DND-41 (cell line): ENCODE measurements at regions not wholly inside any gene's neighbourhood (a gene's known extent, or its start where the extent isn't known, plus 50 kb on each side); places are given as distances from the start of the nearest gene placed in this dataset.

Source experiments
- ATAC-seq: fragments of 200-7000 bp; cut with Tn5 transposase; 3 replicates; pipeline ENCODE4 v1.9.1; 2021; ENCODE audit warnings: low read depth; ENCODE audit not compliant: insufficient read depth
- DNase-seq: peaks from one replicate; pipeline ENCODE4 v3.0.0-alpha.2; 2020
- H2AFZ ChIP-seq: 2 replicates; pipeline ENCODE4 v1.6.0; 2012; ENCODE audit warnings: low read depth, low read length
- H3K27ac ChIP-seq: 2 replicates; pipeline ENCODE4 v1.5.1; 2012; ENCODE audit warnings: low read length, inconsistent platforms
- H3K27me3 ChIP-seq: fragments of 200-600 bp; sonication (generic); 2 replicates; pipeline ENCODE4 v1.6.0; 2012; ENCODE audit warnings: low read length, mild to moderate bottlenecking, inconsistent platforms; ENCODE audit not compliant: insufficient read depth, poor library complexity
- H3K36me3 ChIP-seq: 2 replicates; pipeline ENCODE4 v1.5.1; 2012; ENCODE audit warnings: low read length, inconsistent platforms; ENCODE audit not compliant: insufficient read depth
- H3K4me1 ChIP-seq: 2 replicates; pipeline ENCODE4 v1.5.1; 2012; ENCODE audit warnings: mild to moderate bottlenecking, low read length; ENCODE audit not compliant: insufficient read depth
- H3K4me2 ChIP-seq: 2 replicates; pipeline ENCODE4 v1.6.0; 2012; ENCODE audit warnings: mild to moderate bottlenecking, moderate library complexity, low read length, inconsistent platforms; ENCODE audit not compliant: insufficient read depth
- H3K4me3 ChIP-seq, 2 experiments: fragments of 200-600 bp in 1 of 2; shearing (Covaris generic) in 1 of 2; 2 replicates each; pipeline ENCODE4 v1.5.1; 2012 to 2016; ENCODE audit warnings: inconsistent platforms in 2 of 2, low read length in 2 of 2, mild to moderate bottlenecking in 2 of 2, low read depth in 1 of 2, moderate library complexity in 1 of 2
- H3K79me2 ChIP-seq: 2 replicates; pipeline ENCODE4 v1.6.0; 2012; ENCODE audit warnings: low read length, inconsistent platforms; ENCODE audit not compliant: insufficient read depth
- H3K9ac ChIP-seq: 2 replicates; pipeline ENCODE4 v1.6.0; 2012; ENCODE audit warnings: low read depth, mild to moderate bottlenecking, inconsistent platforms, low read length, moderate library complexity
- H3K9me3 ChIP-seq: 2 replicates; pipeline ENCODE4 v1.5.1; 2012; ENCODE audit warnings: low read length, moderate library complexity, mild to moderate bottlenecking, inconsistent platforms; ENCODE audit not compliant: insufficient read depth, severe bottlenecking
- H4K20me1 ChIP-seq: 2 replicates; pipeline ENCODE4 v1.6.0; 2012; ENCODE audit warnings: low read length; ENCODE audit not compliant: insufficient read depth
- EZH2 ChIP-seq: IDR thresholded peaks from 3 replicates; pipeline ENCODE4 v1.6.1; 2012; ENCODE audit warnings: borderline replicate concordance, low read depth, mild to moderate bottlenecking, moderate library complexity, low read length, inconsistent platforms; ENCODE audit not compliant: severe bottlenecking
- TF ChIP-seq, protein P1 (sequence below): IDR thresholded peaks from 2 replicates; pipeline ENCODE4 v1.5.1; 2012; ENCODE audit warnings: borderline replicate concordance, low read length, moderate library complexity, mild to moderate bottlenecking; ENCODE audit not compliant: poor library complexity, severe bottlenecking; ENCODE audit errors: extremely low read depth

DNA sequence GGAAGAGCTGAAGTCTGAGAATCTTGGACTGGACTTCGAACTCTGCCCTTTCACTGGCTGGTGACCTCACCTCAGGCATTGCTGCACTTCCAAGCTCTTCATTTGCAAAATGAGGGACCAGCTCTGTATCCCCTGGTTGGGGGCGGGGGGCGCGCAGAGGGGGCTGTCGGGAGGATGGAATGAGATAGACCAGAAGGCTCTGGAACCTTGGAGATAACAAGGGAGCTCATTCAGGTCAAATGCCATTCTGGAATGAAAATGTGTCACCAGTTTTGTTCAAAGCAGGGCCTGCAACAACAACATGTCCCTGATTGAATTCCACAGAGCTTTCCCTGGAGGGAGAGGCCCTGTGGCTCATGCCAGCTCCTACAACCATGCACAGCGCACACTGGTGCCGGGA is 370.5 kb downstream of the MN1 start:
- no peak for DNase-seq
- no peak for TF ChIP-seq EZH2
- TF ChIP-seq, protein P1, sequence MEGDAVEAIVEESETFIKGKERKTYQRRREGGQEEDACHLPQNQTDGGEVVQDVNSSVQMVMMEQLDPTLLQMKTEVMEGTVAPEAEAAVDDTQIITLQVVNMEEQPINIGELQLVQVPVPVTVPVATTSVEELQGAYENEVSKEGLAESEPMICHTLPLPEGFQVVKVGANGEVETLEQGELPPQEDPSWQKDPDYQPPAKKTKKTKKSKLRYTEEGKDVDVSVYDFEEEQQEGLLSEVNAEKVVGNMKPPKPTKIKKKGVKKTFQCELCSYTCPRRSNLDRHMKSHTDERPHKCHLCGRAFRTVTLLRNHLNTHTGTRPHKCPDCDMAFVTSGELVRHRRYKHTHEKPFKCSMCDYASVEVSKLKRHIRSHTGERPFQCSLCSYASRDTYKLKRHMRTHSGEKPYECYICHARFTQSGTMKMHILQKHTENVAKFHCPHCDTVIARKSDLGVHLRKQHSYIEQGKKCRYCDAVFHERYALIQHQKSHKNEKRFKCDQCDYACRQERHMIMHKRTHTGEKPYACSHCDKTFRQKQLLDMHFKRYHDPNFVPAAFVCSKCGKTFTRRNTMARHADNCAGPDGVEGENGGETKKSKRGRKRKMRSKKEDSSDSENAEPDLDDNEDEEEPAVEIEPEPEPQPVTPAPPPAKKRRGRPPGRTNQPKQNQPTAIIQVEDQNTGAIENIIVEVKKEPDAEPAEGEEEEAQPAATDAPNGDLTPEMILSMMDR, result no peak

DNA sequence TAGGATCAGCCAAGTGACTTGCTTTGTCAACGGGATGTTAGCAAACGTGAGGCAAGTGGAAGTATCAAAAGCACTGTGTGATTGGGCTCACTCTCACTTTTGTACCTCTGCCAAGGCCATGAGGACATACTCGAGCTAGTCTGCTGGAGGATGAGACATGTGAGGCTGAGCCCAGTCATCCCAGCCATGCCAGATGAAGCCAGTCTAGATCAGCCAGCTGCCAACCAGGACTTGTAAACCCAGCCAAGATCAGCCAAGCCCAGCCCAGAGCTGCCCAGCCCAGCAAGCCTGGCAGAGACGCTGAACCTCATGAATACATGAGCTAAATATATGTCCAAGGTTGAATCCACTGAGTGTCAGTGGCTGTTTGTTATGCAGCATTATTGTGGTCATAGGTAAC is 369.7 kb downstream of the MN1 start:
- Histone ChIP-seq H3K36me3 (no peaks in the 10 kb centered on the region), H3K79me2 (no peaks in the 10 kb centered on the region), H3K4me2 (no peak overlapping the region), H3K9ac (no peak overlapping the region), H3K4me1 (no peaks in the 10 kb centered on the region), H3K27ac (no peak overlapping the region), H4K20me1 (no peaks in the 10 kb centered on the region), H2AFZ (no peak overlapping the region), H3K27me3 (no peaks in the 10 kb centered on the region), H3K9me3 (no peaks in the 10 kb centered on the region), H3K4me3 (no peak overlapping the region)
- TF ChIP-seq, protein P1, result no peak
- TF ChIP-seq EZH2, result no peak
- no peak for DNase-seq
- ATAC-seq, result no peak

More for the DNA sequence above, 370.5 kb downstream of the MN1 start:
- no peak overlapping the region for H3K4me3 ChIP-seq
- no peaks in the 10 kb centered on the region for H3K36me3 ChIP-seq
- no peaks in the 10 kb centered on the region for H3K9me3 ChIP-seq
- no peak overlapping the region for H3K27ac ChIP-seq
- no peaks in the 10 kb centered on the region for H4K20me1 ChIP-seq
- no peaks in the 10 kb centered on the region for H3K27me3 ChIP-seq
- H3K4me1 ChIP-seq, result no peaks in the 10 kb centered on the region
- H3K79me2 ChIP-seq, result no peaks in the 10 kb centered on the region
- no peak overlapping the region for H3K4me2 ChIP-seq
- no peak for ATAC-seq
- H3K9ac ChIP-seq, result no peak overlapping the region
- no peak overlapping the region for H2AFZ ChIP-seq

DNA sequence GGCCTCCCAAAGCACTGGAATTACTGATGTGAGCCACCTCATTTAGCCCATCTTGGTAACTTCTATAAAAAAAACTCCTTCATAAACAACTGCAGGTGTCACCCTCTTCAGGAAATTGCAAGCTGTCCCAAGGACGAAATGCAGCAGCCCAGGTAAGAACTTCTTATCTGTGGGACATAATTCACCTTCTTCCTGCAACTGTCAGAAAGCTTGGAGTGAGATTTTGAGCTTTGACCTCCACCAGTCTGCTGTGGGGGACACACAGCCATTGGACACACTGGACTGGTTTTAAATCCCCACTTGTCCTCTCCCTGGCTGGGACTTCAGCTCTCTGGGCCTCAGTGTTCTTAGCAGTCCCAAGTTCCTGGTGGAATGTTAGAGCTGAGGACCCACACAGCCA is 368.5 kb downstream of the MN1 start:
- Histone ChIP-seq H3K27ac (no peak overlapping the region), H3K9me3 (no peaks in the 10 kb centered on the region), H4K20me1 (no peaks in the 10 kb centered on the region), H3K4me3 (no peak overlapping the region), H3K79me2 (no peaks in the 10 kb centered on the region), H3K4me1 (no peaks in the 10 kb centered on the region), H3K36me3 (no peaks in the 10 kb centered on the region), H2AFZ (no peak overlapping the region), H3K9ac (no peak overlapping the region), H3K4me2 (no peak overlapping the region), H3K27me3 (no peaks in the 10 kb centered on the region)
- ATAC-seq (no peak), DNase-seq (no peak)
- no peak for TF ChIP-seq EZH2
- TF ChIP-seq, protein P1, result no peak

DNA sequence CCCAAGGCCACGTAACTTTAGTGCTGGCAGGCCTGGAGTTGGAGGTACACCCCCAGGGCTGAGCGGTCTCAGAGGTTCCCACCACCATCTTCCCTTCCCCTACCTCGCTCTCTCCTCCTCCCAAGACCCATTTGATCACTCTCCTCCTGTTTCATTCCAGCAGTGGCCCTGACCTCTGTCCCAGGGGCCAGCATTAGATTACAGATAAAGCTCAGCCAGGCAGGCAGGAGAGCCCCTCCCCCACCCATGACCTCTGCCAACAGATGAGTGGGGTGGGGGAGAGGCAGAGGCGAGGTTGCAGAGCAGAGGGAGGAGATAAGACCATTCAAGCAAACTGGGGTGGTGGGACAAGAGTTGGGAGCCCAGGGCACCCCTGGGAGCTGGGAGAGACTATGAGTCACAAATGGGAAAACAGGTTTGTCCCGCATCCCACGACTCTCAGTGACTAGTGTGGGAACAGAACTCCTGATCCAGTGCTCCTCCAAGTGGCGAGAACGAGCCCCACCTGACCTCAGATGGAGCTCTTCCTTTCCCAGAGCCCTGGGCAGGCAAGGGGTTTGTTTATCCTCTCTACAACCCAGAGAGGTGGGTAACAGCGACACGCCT is 367.9 kb downstream of the MN1 start:
- Histone ChIP-seq H3K27me3 (no peaks in the 10 kb centered on the region), H2AFZ (no peak overlapping the region), H3K4me2 (no peak overlapping the region), H4K20me1 (no peaks in the 10 kb centered on the region), H3K9me3 (no peaks in the 10 kb centered on the region), H3K4me1 (no peaks in the 10 kb centered on the region), H3K4me3 (no peak overlapping the region), H3K27ac (no peak overlapping the region), H3K9ac (no peak overlapping the region), H3K36me3 (no peaks in the 10 kb centered on the region), H3K79me2 (no peaks in the 10 kb centered on the region)
- DNase-seq, result no peak
- TF ChIP-seq EZH2, result no peak
- TF ChIP-seq, protein P1, result no peak
- ATAC-seq, result no peak
